HG03432 (cell line): ENCODE measurements at regions not wholly inside any gene's neighbourhood (a gene's known extent, or its start where the extent isn't known, plus 50 kb on each side); places are given as distances from the start of the nearest gene placed in this dataset.
A peak's percentile ranks its signal among the peaks of the same experiment; 100 is the strongest.

Experiments
- ATAC-seq: cut with Tn5 transposase; IDR thresholded peaks from one replicate; pipeline ENCODE4 v1.9.1; 2021; ENCODE audit warnings: mild to moderate bottlenecking, moderate library complexity; ENCODE audit not compliant: unreplicated experiment

- no peak for ATAC-seq
Measured at GRCh38 chr4:10181745-10182445, 65.3 kb upstream of the WDR1 start.

GRCh38 chr4:10180927-10181744 is 64.5 kb upstream of the WDR1 start:
- peak; percentile 96 for ATAC-seq

GRCh38 chr4:10180603-10180926 is 64.0 kb upstream of the WDR1 start:
- no peak for ATAC-seq

GRCh38 chr4:10179957-10180602 is 63.5 kb upstream of the WDR1 start:
- ATAC-seq = no peak

- no peak for ATAC-seq
Measured at GRCh38 chr4:10178763-10179162, 62.2 kb upstream of the WDR1 start.

- no peak for ATAC-seq
Measured at GRCh38 chr4:10175626-10176025, 59.0 kb upstream of the WDR1 start.

- no peak for ATAC-seq
Measured at GRCh38 chr4:10173754-10174749, 57.5 kb upstream of the WDR1 start.

GRCh38 chr4:10173037-10173753 is 56.6 kb upstream of the WDR1 start:
- ATAC-seq = no peak

GRCh38 chr4:10172278-10172921 is 55.8 kb upstream of the WDR1 start:
- ATAC-seq = no peak

GRCh38 chr4:10171055-10171454 is 54.5 kb upstream of the WDR1 start:
- no peak for ATAC-seq

- ATAC-seq = no peak
Measured at GRCh38 chr4:10169839-10170387, 53.3 kb upstream of the WDR1 start.

GRCh38 chr4:10168151-10168550 is 51.6 kb upstream of the WDR1 start:
- ATAC-seq = no peak

GRCh38 chr4:10167201-10167600 is 50.6 kb upstream of the WDR1 start:
- ATAC-seq = no peak
